ENCODE measurements at regions not wholly inside any gene's neighbourhood (a gene's known extent, or its start where the extent isn't known, plus 50 kb on each side); places are given as distances from the start of the nearest gene placed in this dataset.

- no peak for DNase-seq
Measured at GRCh38 chr9:73782166-73782565, 630.5 kb downstream of the ANXA1 start.

DNA sequence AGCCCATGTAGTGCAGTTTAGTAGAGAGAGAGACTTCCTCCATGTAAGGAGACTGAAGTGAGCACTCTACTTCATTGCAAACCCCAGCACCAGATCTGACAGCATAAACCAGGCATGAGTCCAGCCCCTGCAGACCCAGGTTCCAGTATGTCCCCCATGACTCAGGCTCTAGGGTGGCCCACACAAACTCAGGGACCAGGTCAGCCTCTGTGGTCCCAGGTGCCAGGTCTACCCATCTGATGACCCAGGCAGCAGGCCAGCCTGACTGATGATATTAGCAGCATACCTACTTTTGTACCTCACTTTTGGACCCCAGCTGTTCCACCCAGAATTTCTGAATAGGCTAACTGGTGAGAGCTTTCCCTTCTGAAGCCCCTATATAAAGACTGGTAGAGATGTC lies 647.8 kb downstream of the ANXA1 start:
- no peak for DNase-seq

DNA sequence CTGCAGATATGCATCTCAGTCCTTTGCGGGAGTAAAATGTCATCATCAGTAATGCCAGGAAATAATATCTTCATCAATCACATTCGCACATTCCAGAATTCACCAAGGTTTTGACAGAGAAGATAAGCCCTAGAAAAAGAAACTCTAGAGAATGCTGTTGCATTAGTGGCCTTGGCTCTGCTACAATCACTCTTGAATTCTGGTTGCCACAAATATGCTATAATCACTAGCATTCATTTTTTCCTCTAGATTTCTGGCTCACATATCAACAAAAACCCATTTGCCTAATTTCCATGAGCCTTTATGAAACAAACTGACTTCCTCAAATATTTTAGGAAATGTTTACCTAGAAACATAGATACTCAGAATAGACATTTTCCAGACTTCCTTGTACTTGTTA lies 653.4 kb downstream of the ANXA1 start:
- DNase-seq: no peak

- DNase-seq: no peak
Measured at GRCh38 chr9:73805853-73806458, 654.3 kb downstream of the ANXA1 start.

GRCh38 chr9:73806876-73807275 lies 655.2 kb downstream of the ANXA1 start:
- no peak for DNase-seq

DNA sequence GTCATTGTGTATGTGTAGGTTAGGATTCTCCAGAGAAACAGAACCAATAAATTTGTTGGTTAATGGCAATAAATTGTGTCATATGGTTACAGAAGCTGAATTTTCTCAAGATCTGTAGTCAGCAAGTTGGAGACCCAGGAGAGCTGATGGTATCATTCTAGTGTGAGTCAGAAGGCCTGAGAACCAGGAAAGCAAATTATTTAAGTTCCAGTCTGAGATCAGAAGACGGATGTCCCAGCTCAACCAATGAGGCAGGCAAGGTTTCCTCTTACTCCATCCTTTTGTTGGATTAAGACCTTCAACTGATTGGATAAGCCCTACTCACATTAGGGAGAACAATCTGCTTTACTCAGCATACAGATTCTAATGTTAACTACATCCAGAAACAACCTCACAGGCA lies 656.3 kb downstream of the ANXA1 start:
- DNase-seq: no peak

DNA sequence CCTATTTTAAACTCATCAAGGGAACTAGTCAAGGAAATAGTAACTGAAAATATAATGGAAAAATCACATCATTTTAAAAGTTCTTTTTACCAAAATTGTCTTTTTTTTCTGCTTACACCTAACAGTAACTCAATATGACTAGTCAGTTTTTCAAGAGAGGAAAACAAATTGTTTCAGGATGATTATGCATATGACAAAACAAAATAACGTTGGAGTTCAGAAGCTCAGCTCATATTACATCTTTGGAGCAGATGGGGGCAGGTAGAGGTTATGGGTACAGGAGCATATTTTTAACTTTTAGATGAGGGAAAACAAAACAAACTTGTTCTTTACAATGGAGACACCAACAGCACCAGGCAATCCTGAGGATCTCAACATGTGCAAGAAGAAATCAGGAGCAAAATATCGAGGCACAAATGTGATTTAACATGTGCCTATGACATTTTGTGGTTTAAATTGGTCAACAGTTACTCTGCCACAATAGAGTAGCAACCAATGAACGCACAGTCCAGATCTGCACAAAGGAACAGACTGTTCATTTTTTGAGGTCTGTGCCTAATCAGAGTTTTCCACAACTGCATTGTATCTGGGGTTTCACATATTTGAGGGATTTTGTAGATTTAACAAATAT lies 659.0 kb downstream of the ANXA1 start:
- DNase-seq: no peak

DNA sequence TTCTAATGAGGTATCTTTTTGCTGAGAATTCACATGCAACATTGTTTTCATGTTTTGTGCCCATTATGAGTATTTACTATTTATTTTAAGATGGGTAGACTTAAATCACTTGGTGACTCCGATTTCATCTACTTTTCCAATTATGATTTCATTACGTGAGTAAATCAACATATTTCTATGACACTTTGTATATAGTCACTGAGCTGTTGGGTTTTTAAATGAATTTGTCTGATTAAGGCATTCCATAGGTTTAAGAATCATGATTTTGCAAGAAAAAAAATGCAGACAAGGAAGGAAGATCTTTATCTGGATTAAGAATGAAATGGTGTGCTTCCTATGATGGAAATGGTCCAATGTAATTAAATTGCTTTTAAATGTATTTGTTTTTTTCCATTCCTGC lies 661.9 kb downstream of the ANXA1 start:
- no peak for DNase-seq

DNA sequence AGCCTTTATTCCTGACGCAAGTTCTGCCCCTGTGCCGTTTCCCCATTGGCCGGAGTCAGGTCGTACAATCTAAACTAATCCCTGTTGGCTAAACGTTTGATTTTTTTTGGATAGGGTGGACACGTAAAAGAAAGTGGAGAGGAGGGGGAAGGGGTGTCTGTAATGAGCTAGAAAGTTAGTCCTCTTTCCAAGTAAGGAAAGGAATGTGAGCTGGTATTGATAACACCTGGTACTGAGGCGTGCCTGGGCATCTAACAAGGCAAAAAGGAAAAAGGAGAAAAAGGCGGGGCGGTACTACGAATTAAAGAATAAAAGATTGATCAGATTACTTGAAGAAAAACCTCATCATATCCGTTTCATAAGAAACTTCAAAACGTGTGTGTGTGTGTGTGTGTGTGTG lies 665.2 kb downstream of the ANXA1 start:
- DNase-seq: no peak

GRCh38 chr9:73824671-73825070 lies 672.5 kb upstream of the RORB start:
- no peak for DNase-seq

DNA sequence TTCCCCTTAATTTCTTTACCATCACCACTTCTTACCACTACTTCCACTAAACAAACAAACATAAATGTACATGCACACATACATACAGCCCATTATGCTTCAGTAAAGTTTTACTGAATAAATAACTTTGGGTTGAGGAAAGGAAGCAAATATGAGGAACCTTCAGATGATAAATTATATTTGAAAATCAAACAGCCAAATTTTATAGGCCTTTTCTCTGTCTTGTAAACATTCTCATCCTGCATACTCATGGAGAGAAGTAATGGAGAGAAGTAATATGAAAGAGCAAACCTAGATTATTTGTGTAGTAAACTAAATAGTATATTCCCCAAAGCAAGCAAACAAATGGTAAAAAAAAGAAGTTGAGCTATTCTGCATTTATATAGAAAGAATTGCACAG lies 658.3 kb upstream of the RORB start:
- DNase-seq: no peak

DNA sequence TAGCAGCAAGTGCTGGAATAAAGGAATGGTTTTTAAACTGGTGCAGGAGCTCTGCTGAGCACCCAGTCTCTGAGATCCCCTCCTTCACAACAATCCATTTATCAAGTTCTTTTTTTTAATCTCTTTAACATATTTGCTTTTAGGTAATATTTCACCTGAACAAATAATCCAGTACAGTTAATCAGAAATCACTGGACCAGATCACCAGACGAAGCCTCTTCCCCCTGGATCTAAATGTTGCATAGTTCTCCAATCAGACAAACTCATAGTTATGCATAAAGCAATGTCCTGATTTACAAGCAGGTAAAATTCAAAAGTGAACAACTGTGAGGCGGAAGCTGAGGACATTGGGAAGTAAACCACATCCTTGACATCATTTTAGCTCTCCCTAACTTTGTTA lies 657.7 kb upstream of the RORB start:
- DNase-seq: no peak

- DNase-seq: no peak
Measured at GRCh38 chr9:73841018-73841417, 656.1 kb upstream of the RORB start.

GRCh38 chr9:73844135-73844534 lies 653.0 kb upstream of the RORB start:
- DNase-seq: no peak

- DNase-seq: no peak
Measured at GRCh38 chr9:73845539-73845938, 651.6 kb upstream of the RORB start.

DNA sequence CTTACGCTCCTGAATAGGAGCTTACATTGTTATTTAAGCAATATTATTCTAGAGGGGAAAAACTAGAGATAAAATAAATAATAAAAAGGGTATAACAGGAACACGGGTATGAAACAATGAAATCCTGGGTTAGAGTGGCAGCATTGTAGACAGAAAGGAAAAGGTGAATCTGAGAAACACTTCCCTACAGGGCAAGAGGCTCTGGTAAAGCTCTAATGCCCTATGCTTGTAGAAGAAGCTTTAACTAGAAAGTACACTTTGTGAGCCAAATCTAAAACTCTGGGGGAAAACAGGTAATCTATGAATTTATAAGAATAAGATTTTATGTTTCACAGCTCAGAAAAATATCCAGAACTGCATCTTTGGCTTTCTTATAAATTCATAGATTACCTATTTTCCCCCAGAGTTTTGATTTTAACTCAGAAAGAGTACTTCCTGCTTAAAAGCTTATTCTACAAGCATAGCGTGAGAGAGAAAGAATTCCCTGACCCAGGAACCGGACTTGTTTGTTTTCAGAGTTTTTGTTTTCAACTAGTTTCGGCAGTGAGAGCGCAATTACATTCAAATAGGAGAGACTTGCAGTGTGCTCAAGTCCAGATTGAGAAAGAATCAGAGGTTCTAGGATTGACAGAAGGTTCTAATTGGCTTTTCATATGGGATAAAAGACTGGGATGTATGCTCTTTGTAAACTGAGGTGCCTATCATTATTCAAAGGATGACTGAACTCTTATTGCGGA lies 651.0 kb upstream of the RORB start:
- DNase-seq: no peak

GRCh38 chr9:73847536-73847935 lies 649.6 kb upstream of the RORB start:
- no peak for DNase-seq

DNA sequence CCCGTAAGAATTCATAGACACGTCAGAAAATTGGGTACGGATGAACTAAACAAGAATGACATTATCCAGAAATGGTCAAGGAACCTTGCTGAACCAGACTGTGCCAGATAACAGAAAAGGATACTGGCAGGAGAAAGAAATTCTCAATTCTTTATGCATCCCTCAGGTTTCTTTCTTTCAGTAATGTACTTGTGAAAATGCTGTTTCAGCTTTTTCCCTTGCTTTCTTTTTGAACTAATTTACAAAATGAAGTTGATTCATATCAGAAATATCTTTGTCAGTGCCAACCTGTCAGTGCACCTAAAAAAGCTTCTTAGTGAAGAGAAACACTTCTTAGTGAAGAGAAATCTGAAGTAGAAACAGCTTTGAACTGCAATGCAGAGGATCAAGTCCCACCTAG lies 643.6 kb upstream of the RORB start:
- DNase-seq: no peak

DNA sequence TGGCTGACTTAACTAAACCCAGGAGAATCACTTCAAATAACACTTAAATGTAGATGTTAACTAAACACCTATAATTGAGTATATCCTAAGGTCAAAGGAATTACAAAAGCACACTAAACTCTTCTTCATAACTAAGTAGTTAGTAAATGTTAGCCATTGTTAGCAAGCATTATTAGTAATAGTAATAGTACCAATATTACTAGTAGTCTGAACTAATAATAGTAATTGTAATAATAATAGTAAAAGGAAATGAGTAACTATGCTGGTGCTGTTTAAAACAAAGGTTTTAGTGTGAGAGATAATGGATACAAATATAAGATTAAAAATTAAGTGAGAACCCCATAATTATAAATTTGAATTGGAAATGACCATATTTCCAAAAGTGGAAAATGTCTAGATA lies 641.9 kb upstream of the RORB start:
- DNase-seq: no peak

- DNase-seq: no peak
Measured at GRCh38 chr9:73863924-73864323, 633.2 kb upstream of the RORB start.

GRCh38 chr9:73866451-73866850 lies 630.7 kb upstream of the RORB start:
- no peak for DNase-seq

- peak; percentile 6 for DNase-seq
Measured at GRCh38 chr9:73869264-73869663, 627.9 kb upstream of the RORB start.

DNA sequence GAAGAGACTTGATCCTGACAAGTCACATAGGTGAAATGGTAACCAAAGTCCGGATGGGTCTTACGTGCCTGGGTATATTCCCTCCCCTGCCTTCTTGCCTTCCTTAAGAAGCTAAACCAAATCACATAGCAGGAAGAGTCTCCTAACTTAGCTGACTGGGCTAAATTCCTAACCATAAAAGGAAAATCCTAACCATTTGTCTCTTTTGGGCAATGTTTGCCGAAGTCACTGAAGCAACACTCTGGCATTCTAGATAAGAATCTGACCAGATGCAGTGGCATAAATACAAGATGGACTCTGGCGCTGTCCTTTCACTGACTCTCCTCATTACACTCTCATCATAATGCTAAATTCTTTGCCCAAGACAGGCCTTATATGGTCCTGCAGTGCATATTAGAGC lies 625.5 kb upstream of the RORB start:
- no peak for DNase-seq

DNA sequence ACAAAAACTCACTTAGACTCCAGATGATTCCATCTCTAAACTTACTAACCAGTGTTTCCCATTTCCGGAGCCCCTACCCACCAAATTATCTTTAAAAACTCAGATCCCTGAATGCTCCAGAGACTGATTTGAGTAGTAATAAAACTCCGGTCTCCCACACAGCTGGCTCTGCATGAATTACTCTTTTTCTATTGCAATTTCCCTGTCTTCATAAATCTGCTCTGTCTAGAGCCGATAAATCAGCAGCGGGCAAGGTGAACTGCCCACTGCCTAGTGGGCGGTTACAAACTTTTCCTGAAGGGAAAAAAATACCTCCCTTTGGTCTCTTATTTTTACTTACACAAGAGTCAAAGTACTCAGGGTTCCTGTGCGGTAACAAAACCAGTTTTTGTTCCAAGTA lies 624.4 kb upstream of the RORB start:
- no peak for DNase-seq
